ENCODE measurements at regions not wholly inside any gene's neighbourhood (a gene's known extent, or its start where the extent isn't known, plus 50 kb on each side); places are given as distances from the start of the nearest gene placed in this dataset.
A peak's percentile ranks its signal among the peaks of the same experiment; 100 is the strongest.

DNA sequence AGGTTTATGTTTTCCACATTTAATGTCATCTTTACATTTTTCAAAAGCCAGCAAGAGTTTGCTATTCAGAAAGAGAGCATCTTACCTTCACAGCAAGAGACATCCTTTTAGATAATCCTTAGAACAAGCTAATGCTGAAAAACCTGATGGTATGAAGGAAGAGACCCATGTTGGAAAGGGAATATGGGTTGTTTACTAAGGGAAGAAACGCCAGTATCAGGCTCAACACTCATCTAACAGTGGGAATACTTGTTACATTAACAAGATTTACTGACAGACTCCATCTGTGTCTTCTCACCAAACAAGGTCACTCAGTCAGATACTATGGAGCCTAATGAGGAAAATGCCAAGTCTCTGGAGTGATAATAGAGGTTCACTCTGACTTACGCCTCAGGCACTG lies 1474.1 kb upstream of the SLC39A10 start:
- ChIA-PET CTCF (interaction anchor here (0.6 kb wide), 1 partner anchor 872 kb away, joined by 3 read pairs; no protein-coding TSS in a partner anchor), POLR2A (ENCODE audit: unreplicated experiment) (no interaction called here)
- Histone ChIP-seq H3K4me2 (ENCODE audit: low read length) (no peak overlapping the region), H3K9me3 (ENCODE audit: low read length) (no peaks in the 10 kb centered on the region), H3K27ac (ENCODE audit: low read length) (no peak overlapping the region), H3K9ac (ENCODE audit: low read length) (no peak overlapping the region), H3F3A (ENCODE audit: low read length, unreplicated experiment) (no peaks in the 10 kb centered on the region), H3K4me1 (ENCODE audit: insufficient read depth, low read length) (no peaks in the 10 kb centered on the region), H2AFZ (ENCODE audit: low read length) (no peak overlapping the region), H3K27me3 (ENCODE audit: low read length) (no peaks in the 10 kb centered on the region), H4K20me1 (ENCODE audit: low read length) (no peaks in the 10 kb centered on the region), H3K36me3 (ENCODE audit: low read depth, low read length) (no peaks in the 10 kb centered on the region), H3K4me3 (ENCODE audit: low read length) (no peak overlapping the region), H3K79me2 (ENCODE audit: low read length) (no peaks in the 10 kb centered on the region), H3K9me2 (replicated peaks; ENCODE audit: low read length) (no peaks in the 10 kb centered on the region)
- TF ChIP-seq EZH2phosphoT487 (IDR thresholded peaks at IDR 0.05; ENCODE audit: borderline replicate concordance, low read length) (no peak), EZH2 (IDR thresholded peaks at IDR 0.05; ENCODE audit: low read length, unreplicated experiment) (no peak)
- TF ChIP-seq, protein P1, sequence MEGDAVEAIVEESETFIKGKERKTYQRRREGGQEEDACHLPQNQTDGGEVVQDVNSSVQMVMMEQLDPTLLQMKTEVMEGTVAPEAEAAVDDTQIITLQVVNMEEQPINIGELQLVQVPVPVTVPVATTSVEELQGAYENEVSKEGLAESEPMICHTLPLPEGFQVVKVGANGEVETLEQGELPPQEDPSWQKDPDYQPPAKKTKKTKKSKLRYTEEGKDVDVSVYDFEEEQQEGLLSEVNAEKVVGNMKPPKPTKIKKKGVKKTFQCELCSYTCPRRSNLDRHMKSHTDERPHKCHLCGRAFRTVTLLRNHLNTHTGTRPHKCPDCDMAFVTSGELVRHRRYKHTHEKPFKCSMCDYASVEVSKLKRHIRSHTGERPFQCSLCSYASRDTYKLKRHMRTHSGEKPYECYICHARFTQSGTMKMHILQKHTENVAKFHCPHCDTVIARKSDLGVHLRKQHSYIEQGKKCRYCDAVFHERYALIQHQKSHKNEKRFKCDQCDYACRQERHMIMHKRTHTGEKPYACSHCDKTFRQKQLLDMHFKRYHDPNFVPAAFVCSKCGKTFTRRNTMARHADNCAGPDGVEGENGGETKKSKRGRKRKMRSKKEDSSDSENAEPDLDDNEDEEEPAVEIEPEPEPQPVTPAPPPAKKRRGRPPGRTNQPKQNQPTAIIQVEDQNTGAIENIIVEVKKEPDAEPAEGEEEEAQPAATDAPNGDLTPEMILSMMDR (conservative IDR thresholded peaks at IDR 0.05; ENCODE audit: low read depth, low read length), result no peak
- BruUV-seq (replicated peaks), result no TSS peak
- intact Hi-C loops (cut with micrococcal nuclease), result no loop called here
- DNase-seq, result no peak
- no peak for ATAC-seq

DNA sequence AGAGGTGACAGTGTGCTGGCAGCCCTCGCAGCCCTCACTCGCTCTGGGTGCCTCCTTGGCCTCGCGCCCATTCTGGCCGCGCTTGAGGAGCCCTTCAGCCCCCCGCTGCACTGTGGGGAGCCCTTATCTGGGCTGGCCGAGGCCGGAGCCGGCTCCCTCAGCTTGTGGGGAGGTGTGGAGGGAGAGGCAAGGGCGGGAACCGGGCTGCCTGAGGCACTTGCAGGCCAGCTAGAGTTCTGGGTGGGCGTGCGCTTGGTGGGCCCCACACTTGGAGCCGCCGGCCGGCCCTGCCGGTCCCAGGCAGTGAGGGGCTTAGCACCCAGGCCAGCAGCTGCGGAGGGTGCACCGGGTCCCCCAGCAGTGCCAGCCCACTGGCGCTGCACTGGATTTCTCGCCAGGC lies 1480.9 kb upstream of the SLC39A10 start:
- no peak overlapping the region for H3K27ac ChIP-seq (ENCODE audit: low read length)
- no peaks in the 10 kb centered on the region for H3K9me2 ChIP-seq (replicated peaks; ENCODE audit: low read length)
- H4K20me1 ChIP-seq (ENCODE audit: low read length), result no peaks in the 10 kb centered on the region
- H3F3A ChIP-seq (ENCODE audit: low read length, unreplicated experiment), result no peaks in the 10 kb centered on the region
- no peaks in the 10 kb centered on the region for H3K79me2 ChIP-seq (ENCODE audit: low read length)
- H2AFZ ChIP-seq (ENCODE audit: low read length), result no peak overlapping the region
- H3K4me1 ChIP-seq (ENCODE audit: insufficient read depth, low read length), result no peaks in the 10 kb centered on the region
- no peak for TF ChIP-seq EZH2phosphoT487 (IDR thresholded peaks at IDR 0.05; ENCODE audit: borderline replicate concordance, low read length)
- TF ChIP-seq EZH2 (IDR thresholded peaks at IDR 0.05; ENCODE audit: low read length, unreplicated experiment), result no peak
- TF ChIP-seq, protein P1 (conservative IDR thresholded peaks at IDR 0.05; ENCODE audit: low read depth, low read length), result no peak
- H3K9me3 ChIP-seq (ENCODE audit: low read length), result no peaks in the 10 kb centered on the region
- no peak overlapping the region for H3K9ac ChIP-seq (ENCODE audit: low read length)
- ChIA-PET CTCF (no interaction called here), POLR2A (ENCODE audit: unreplicated experiment) (no interaction called here)
- no peak overlapping the region for H3K4me3 ChIP-seq (ENCODE audit: low read length)
- H3K27me3 ChIP-seq (ENCODE audit: low read length), result no peaks in the 10 kb centered on the region
- ATAC-seq, result no peak
- no TSS peak for BruUV-seq (replicated peaks)
- DNase-seq, result no peak
- intact Hi-C loops (cut with micrococcal nuclease), result no loop called here
- H3K36me3 ChIP-seq (ENCODE audit: low read depth, low read length), result no peaks in the 10 kb centered on the region
- no peak overlapping the region for H3K4me2 ChIP-seq (ENCODE audit: low read length)

DNA sequence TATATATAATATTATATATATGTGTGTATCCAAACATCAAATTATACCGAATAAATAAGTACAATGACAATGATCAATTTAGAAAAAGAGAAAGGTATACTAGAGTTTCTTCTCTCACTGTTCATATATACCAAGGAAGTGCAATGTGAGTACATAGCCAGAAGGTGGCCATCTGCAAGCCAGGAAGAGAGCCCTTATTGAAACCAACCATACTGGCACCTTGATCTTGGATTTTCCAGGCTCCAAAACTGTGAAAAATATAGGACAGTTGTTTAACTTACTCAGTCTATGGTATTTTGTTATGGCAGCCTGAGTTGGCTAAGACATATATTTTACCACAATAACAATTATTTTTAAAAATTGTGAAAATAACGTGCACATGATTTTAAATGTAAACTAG lies 1490.2 kb upstream of the SLC39A10 start:
- Histone ChIP-seq H3K4me2 (ENCODE audit: low read length) (no peak overlapping the region), H4K20me1 (ENCODE audit: low read length) (no peaks in the 10 kb centered on the region), H3K27me3 (ENCODE audit: low read length) (no peaks in the 10 kb centered on the region), H2AFZ (ENCODE audit: low read length) (no peak overlapping the region), H3K4me1 (ENCODE audit: insufficient read depth, low read length) (no peaks in the 10 kb centered on the region), H3K79me2 (ENCODE audit: low read length) (no peaks in the 10 kb centered on the region), H3K27ac (ENCODE audit: low read length) (no peak overlapping the region), H3F3A (ENCODE audit: low read length, unreplicated experiment) (no peaks in the 10 kb centered on the region), H3K4me3 (ENCODE audit: low read length) (no peak overlapping the region), H3K36me3 (ENCODE audit: low read depth, low read length) (no peaks in the 10 kb centered on the region), H3K9me3 (ENCODE audit: low read length) (no peaks in the 10 kb centered on the region), H3K9ac (ENCODE audit: low read length) (no peak overlapping the region), H3K9me2 (replicated peaks; ENCODE audit: low read length) (no peaks in the 10 kb centered on the region)
- POLR2A ChIA-PET (ENCODE audit: unreplicated experiment), result interaction anchor here (0.5 kb wide), 1 partner anchor 168 kb away, joined by 3 read pairs; no protein-coding TSS in a partner anchor
- TF ChIP-seq EZH2phosphoT487 (IDR thresholded peaks at IDR 0.05; ENCODE audit: borderline replicate concordance, low read length), result no peak
- TF ChIP-seq, protein P1 (conservative IDR thresholded peaks at IDR 0.05; ENCODE audit: low read depth, low read length), result peak; percentile 59
- DNase-seq, result peak; percentile 53
- CTCF ChIA-PET, result no interaction called here
- intact Hi-C loops (cut with micrococcal nuclease), result loop anchor here (1.0 to 10.0 kb wide), 4 partner anchors 378 to 1151 kb away; no protein-coding TSS in a partner anchor
- peak; percentile 64 for ATAC-seq
- BruUV-seq (replicated peaks), result no TSS peak
